Astrocyte (in vitro differentiated cells and primary cell): ENCODE measurements at regions not wholly inside any gene's neighbourhood (a gene's known extent, or its start where the extent isn't known, plus 50 kb on each side); places are given as distances from the start of the nearest gene placed in this dataset.

Experiments
- DNase-seq: peaks from one replicate; pipeline ENCODE4 v3.0.0-alpha.2; 2010; ENCODE audit warnings: low read depth
- FAIRE-seq: peaks from 2 replicates; lab custom pipeline; 2011; peaks lifted over from hg19 to GRCh38; lab: Jason Lieb, UNC
- H2AFZ ChIP-seq: 2 replicates; pipeline ENCODE4 v1.6.0; 2012; ENCODE audit warnings: low read depth, low read length, inconsistent platforms
- H3K27ac ChIP-seq: 2 replicates; pipeline ENCODE4 v1.5.1; 2011; ENCODE audit warnings: low read depth, low read length, inconsistent platforms
- H3K27me3 ChIP-seq: 2 replicates; pipeline ENCODE4 v1.6.0; 2011; ENCODE audit warnings: low read length, inconsistent platforms; ENCODE audit not compliant: insufficient read depth
- H3K36me3 ChIP-seq: 2 replicates; pipeline ENCODE4 v1.5.1; 2011; ENCODE audit warnings: low read length, inconsistent platforms; ENCODE audit not compliant: insufficient read depth
- H3K4me1 ChIP-seq: 2 replicates; pipeline ENCODE4 v1.5.1; 2011; ENCODE audit warnings: low read length, inconsistent platforms; ENCODE audit not compliant: insufficient read depth
- H3K4me2 ChIP-seq: 2 replicates; pipeline ENCODE4 v1.6.0; 2012; ENCODE audit warnings: low read length, inconsistent platforms
- H3K4me3 ChIP-seq: 2 replicates; pipeline ENCODE4 v1.5.1; 2011; ENCODE audit warnings: low read depth, mild to moderate bottlenecking, low read length, inconsistent platforms; ENCODE audit not compliant: insufficient read depth
- H3K79me2 ChIP-seq: 2 replicates; pipeline ENCODE4 v1.6.0; 2012; ENCODE audit warnings: mild to moderate bottlenecking, low read length, inconsistent platforms; ENCODE audit not compliant: insufficient read depth
- H3K9ac ChIP-seq: 2 replicates; pipeline ENCODE4 v1.6.0; 2012; ENCODE audit warnings: mild to moderate bottlenecking, low read length, inconsistent platforms
- H3K9me3 ChIP-seq: 2 replicates; pipeline ENCODE4 v1.5.1; 2012; ENCODE audit warnings: low read depth, mild to moderate bottlenecking, low read length, inconsistent platforms; ENCODE audit not compliant: insufficient read depth
- H4K20me1 ChIP-seq: 2 replicates; pipeline ENCODE4 v1.6.0; 2012; ENCODE audit warnings: low read length, inconsistent platforms; ENCODE audit not compliant: insufficient read depth
- H3K27ac Mint-ChIP-seq: one replicate; pipeline ENCODE4 v1.8.0; 2021; ENCODE audit warnings: mild to moderate bottlenecking, mixed read lengths; ENCODE audit not compliant: unreplicated experiment
- H3K27me3 Mint-ChIP-seq: one replicate; pipeline ENCODE4 v1.8.0; 2021; ENCODE audit warnings: low read depth, mixed read lengths; ENCODE audit not compliant: unreplicated experiment
- H3K36me3 Mint-ChIP-seq: one replicate; pipeline ENCODE4 v1.8.0; 2021; ENCODE audit warnings: low read depth, mixed read lengths; ENCODE audit not compliant: unreplicated experiment
- H3K4me1 Mint-ChIP-seq: one replicate; pipeline ENCODE4 v1.8.0; 2021; ENCODE audit warnings: low read depth, mixed read lengths; ENCODE audit not compliant: unreplicated experiment
- H3K4me3 Mint-ChIP-seq: one replicate; pipeline ENCODE4 v1.8.0; 2021; ENCODE audit warnings: mild to moderate bottlenecking, moderate library complexity, mixed read lengths; ENCODE audit not compliant: unreplicated experiment
- H3K9me3 Mint-ChIP-seq: one replicate; pipeline ENCODE4 v1.8.0; 2021; ENCODE audit warnings: mild to moderate bottlenecking, mixed read lengths; ENCODE audit not compliant: unreplicated experiment
- EZH2 ChIP-seq: IDR thresholded peaks from 2 replicates; pipeline ENCODE4 v1.6.1; 2012; ENCODE audit warnings: mild to moderate bottlenecking, low read length, inconsistent platforms; ENCODE audit not compliant: insufficient read depth
- TF ChIP-seq, protein P1 (sequence below): IDR thresholded peaks from 2 replicates; pipeline ENCODE4 v1.5.1; 2011; ENCODE audit warnings: low read depth, mild to moderate bottlenecking, inconsistent platforms, low read length, moderate library complexity; ENCODE audit not compliant: insufficient read depth

GRCh38 chr18:42426496-42427015, 471.5 kb downstream of the PIK3C3 start:
- Mint-ChIP-seq H3K4me1 (no peaks in the 10 kb centered on the region), H3K9me3 (no peaks in the 10 kb centered on the region), H3K27me3 (no peaks in the 10 kb centered on the region), H3K27ac (no peak overlapping the region), H3K4me3 (no peak overlapping the region), H3K36me3 (no peaks in the 10 kb centered on the region)
- no peak overlapping the region for H2AFZ ChIP-seq
- H3K4me2 ChIP-seq, result no peak overlapping the region
- H3K9ac ChIP-seq, result no peak overlapping the region
- DNase-seq (peak; percentile 46), FAIRE-seq (no peak)
- H3K27me3 ChIP-seq, result no peaks in the 10 kb centered on the region
- H3K4me1 ChIP-seq, result no peaks in the 10 kb centered on the region
- no peak overlapping the region for H3K27ac ChIP-seq
- TF ChIP-seq, protein P1, sequence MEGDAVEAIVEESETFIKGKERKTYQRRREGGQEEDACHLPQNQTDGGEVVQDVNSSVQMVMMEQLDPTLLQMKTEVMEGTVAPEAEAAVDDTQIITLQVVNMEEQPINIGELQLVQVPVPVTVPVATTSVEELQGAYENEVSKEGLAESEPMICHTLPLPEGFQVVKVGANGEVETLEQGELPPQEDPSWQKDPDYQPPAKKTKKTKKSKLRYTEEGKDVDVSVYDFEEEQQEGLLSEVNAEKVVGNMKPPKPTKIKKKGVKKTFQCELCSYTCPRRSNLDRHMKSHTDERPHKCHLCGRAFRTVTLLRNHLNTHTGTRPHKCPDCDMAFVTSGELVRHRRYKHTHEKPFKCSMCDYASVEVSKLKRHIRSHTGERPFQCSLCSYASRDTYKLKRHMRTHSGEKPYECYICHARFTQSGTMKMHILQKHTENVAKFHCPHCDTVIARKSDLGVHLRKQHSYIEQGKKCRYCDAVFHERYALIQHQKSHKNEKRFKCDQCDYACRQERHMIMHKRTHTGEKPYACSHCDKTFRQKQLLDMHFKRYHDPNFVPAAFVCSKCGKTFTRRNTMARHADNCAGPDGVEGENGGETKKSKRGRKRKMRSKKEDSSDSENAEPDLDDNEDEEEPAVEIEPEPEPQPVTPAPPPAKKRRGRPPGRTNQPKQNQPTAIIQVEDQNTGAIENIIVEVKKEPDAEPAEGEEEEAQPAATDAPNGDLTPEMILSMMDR, result no peak
- TF ChIP-seq EZH2, result no peak
- H3K79me2 ChIP-seq, result no peaks in the 10 kb centered on the region
- H3K9me3 ChIP-seq, result peaks cover 4% of the 10 kb centered on the region
- no peak overlapping the region for H3K4me3 ChIP-seq
- no peaks in the 10 kb centered on the region for H4K20me1 ChIP-seq
- no peaks in the 10 kb centered on the region for H3K36me3 ChIP-seq

- no peak overlapping the region for H3K4me3 Mint-ChIP-seq
- Histone ChIP-seq H4K20me1 (no peaks in the 10 kb centered on the region), H3K9ac (no peak overlapping the region), H3K4me1 (no peaks in the 10 kb centered on the region), H3K9me3 (no peaks in the 10 kb centered on the region), H3K27ac (no peak overlapping the region), H3K27me3 (no peaks in the 10 kb centered on the region), H2AFZ (no peak overlapping the region), H3K4me3 (no peak overlapping the region), H3K4me2 (no peak overlapping the region), H3K79me2 (no peaks in the 10 kb centered on the region), H3K36me3 (no peaks in the 10 kb centered on the region)
- FAIRE-seq, result no peak
- no peak for DNase-seq
- no peak overlapping the region for H3K27ac Mint-ChIP-seq
- TF ChIP-seq, protein P1, result no peak
- no peak for TF ChIP-seq EZH2
- no peaks in the 10 kb centered on the region for H3K36me3 Mint-ChIP-seq
- H3K4me1 Mint-ChIP-seq, result no peaks in the 10 kb centered on the region
- no peaks in the 10 kb centered on the region for H3K9me3 Mint-ChIP-seq
- H3K27me3 Mint-ChIP-seq, result no peaks in the 10 kb centered on the region
These were observed 474.2 kb downstream of the PIK3C3 start for GRCh38 chr18:42429196-42429595.

- H3K27ac ChIP-seq, result no peak overlapping the region
- Mint-ChIP-seq H3K9me3 (no peaks in the 10 kb centered on the region), H3K4me1 (no peaks in the 10 kb centered on the region), H3K27me3 (no peaks in the 10 kb centered on the region), H3K36me3 (peaks cover 2% of the 10 kb centered on the region), H3K4me3 (no peak overlapping the region), H3K27ac (no peak overlapping the region)
- H4K20me1 ChIP-seq, result no peaks in the 10 kb centered on the region
- TF ChIP-seq EZH2, result no peak
- no peak overlapping the region for H2AFZ ChIP-seq
- no peak overlapping the region for H3K9ac ChIP-seq
- no peak overlapping the region for H3K4me3 ChIP-seq
- no peaks in the 10 kb centered on the region for H3K4me1 ChIP-seq
- no peaks in the 10 kb centered on the region for H3K27me3 ChIP-seq
- H3K9me3 ChIP-seq, result no peaks in the 10 kb centered on the region
- no peak for FAIRE-seq
- H3K36me3 ChIP-seq, result no peaks in the 10 kb centered on the region
- no peak overlapping the region for H3K4me2 ChIP-seq
- DNase-seq, result no peak
- H3K79me2 ChIP-seq, result no peaks in the 10 kb centered on the region
These were observed 481.3 kb downstream of the PIK3C3 start for GRCh38 chr18:42436222-42436765.
